HUES48 (cell line): ENCODE measurements at regions not wholly inside any gene's neighbourhood (a gene's known extent, or its start where the extent isn't known, plus 50 kb on each side); places are given as distances from the start of the nearest gene placed in this dataset.
"Not testable (repeated sequence)": the region's sequence is repeated elsewhere in the genome, so short reads cannot be mapped to it uniquely, and the experiment has no call there.

Experiments
- H3K27ac ChIP-seq: one replicate; pipeline ENCODE4 v1.7.0; 2013; ENCODE audit warnings: low read depth, low read length, inconsistent platforms
- H3K27me3 ChIP-seq: 2 replicates; pipeline ENCODE4 v1.6.1; 2013; ENCODE audit warnings: mild to moderate bottlenecking, low read length; ENCODE audit not compliant: control insufficient read depth, insufficient read depth
- H3K36me3 ChIP-seq: 2 replicates; pipeline ENCODE4 v1.6.1; 2013; ENCODE audit warnings: low read length; ENCODE audit not compliant: control insufficient read depth, insufficient read depth
- H3K4me1 ChIP-seq: 2 replicates; pipeline ENCODE4 v1.6.1; 2013; ENCODE audit warnings: mild to moderate bottlenecking, low read length; ENCODE audit not compliant: control insufficient read depth, insufficient read depth
- H3K4me3 ChIP-seq: 2 replicates; pipeline ENCODE4 v1.5.1; 2013; ENCODE audit warnings: mild to moderate bottlenecking, low read depth, low read length
- H3K9ac ChIP-seq: 2 replicates; pipeline ENCODE4 v1.6.1; 2013; ENCODE audit warnings: mild to moderate bottlenecking, low read depth, low read length, moderate library complexity
- H3K9me3 ChIP-seq: 2 replicates; pipeline ENCODE4 v1.6.1; 2013; ENCODE audit warnings: low read length; ENCODE audit not compliant: control insufficient read depth, insufficient read depth

DNA sequence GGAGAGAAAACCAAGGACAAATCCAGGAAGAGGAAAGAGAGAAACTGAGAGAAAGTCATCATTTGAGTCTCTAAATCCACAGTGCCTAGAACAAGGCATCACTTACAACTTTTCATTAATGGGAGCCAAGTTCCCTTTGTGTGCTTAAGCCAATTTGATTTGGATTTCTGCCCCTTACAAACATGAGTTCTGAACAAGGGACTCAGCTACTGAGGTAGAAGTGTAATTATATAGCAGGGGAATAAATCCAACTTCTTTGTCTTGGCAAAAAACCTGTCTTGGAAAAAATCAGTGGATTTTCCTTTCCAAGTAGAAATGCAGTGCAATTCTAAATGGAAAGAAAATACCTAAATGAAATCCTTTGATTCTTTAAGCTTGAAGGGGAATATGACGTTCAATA, 307.2 kb upstream of the CNTN3 start:
- Histone ChIP-seq H3K9ac (no peak overlapping the region), H3K4me3 (no peak overlapping the region), H3K27me3 (no peaks in the 10 kb centered on the region)

DNA sequence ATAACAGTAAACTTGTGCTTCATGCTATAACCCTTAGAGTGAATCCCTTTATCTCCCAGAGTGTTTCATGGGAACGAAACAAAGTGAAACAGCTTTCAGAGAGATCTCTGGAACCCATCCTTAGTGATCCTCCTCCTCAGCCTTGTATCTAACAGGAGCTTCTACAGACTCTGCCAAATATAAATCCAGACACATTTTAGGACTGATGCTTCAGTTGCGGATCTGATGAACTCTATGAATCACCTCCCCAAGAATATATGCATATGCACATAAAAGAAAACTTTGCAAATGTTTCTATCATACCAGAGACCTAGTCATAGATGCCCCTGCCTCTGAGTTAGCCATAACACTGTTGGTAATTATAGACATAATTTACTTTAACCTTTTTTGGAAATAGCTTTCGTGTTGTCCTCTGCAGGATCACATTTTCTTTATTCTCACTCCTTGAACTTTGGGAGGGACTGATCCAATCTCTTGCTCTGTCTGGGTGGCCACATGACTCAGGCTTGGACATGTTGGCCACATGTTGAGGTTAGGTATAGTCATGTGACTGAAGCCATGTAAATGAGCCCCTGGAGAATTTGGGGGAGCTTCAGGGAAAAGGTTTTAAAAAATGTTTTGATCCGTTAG, 306.4 kb upstream of the CNTN3 start:
- H3K9me3 ChIP-seq: no peaks in the 10 kb centered on the region
- H3K9ac ChIP-seq: no peak overlapping the region
- H3K27ac ChIP-seq: no peak overlapping the region

More for the DNA sequence above, 307.2 kb upstream of the CNTN3 start:
- Histone ChIP-seq H3K9me3 (no peaks in the 10 kb centered on the region), H3K4me1 (no peaks in the 10 kb centered on the region), H3K27ac (no peak overlapping the region), H3K36me3 (no peaks in the 10 kb centered on the region)

DNA sequence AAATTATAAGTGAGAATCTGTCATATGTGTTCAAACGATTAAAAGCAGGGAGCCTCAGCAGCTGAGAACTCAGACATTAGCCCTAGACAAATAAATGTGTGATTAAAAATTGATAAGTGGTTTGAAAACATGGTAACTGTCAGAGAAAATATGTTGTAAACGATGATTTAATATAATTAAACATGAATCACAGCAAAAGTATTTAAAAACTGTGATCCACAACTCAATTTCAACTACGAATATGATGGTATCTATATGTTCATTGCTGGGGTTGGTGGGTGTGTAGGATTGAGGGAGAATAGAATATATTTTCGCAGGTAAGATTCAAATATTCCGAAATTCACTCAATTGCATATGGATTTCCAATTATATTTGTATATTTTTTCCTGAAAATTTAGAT, 302.2 kb upstream of the CNTN3 start:
- no peak overlapping the region for H3K27ac ChIP-seq
- no peaks in the 10 kb centered on the region for H3K36me3 ChIP-seq
- H3K4me1 ChIP-seq: no peaks in the 10 kb centered on the region
- H3K9ac ChIP-seq: no peak overlapping the region
- H3K27me3 ChIP-seq: no peaks in the 10 kb centered on the region
- H3K9me3 ChIP-seq: no peaks in the 10 kb centered on the region
- H3K4me3 ChIP-seq: no peak overlapping the region

More for the DNA sequence above, 306.4 kb upstream of the CNTN3 start:
- Histone ChIP-seq H3K4me1 (no peaks in the 10 kb centered on the region), H3K36me3 (no peaks in the 10 kb centered on the region), H3K4me3 (no peak overlapping the region), H3K27me3 (no peaks in the 10 kb centered on the region)

DNA sequence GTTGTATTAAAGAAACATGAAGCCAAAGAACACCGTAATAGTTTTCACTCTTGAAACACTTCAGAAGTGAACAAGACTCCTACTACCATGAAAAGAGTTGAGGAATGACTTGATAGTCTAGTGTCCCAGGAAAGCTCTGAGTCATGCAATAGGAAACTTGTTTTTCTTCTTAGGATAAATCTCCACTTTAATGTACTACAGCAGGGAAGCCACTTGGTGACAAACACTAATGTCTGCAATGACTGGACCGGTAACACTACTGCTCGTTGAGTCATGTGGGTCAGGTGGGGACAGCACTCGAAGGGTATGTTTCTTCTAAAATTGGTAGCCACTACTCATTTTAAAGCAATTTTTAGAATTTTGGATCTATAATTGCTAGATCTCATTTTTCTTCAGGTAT, 291.7 kb upstream of the CNTN3 start:
- no peaks in the 10 kb centered on the region for H3K9me3 ChIP-seq
- H3K4me3 ChIP-seq: no peak overlapping the region
- H3K27me3 ChIP-seq: no peaks in the 10 kb centered on the region
- no peaks in the 10 kb centered on the region for H3K36me3 ChIP-seq
- H3K4me1 ChIP-seq: no peaks in the 10 kb centered on the region
- no peak overlapping the region for H3K9ac ChIP-seq
- H3K27ac ChIP-seq: no peak overlapping the region

DNA sequence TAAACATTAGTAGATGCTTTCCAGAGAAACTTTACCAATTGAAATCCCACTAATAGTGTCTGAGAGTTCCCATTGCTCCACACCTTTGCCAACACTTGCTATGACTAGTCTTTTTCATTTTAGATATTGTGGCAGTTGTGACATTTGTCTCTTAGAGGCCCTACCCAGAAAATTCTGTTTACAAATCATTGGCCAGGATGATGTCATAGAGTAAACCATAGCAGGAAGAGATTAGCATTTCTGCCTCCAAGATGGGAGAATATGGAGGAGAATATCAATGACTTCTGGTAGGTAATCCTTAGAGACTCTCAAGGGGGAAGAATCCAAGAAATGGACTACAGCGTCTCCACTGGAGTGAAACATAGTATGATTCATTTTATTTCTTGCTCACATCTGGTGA, 291.0 kb upstream of the CNTN3 start:
- Histone ChIP-seq H3K27ac (no peak overlapping the region), H3K27me3 (no peaks in the 10 kb centered on the region), H3K4me1 (no peaks in the 10 kb centered on the region), H3K9ac (no peak overlapping the region), H3K36me3 (no peaks in the 10 kb centered on the region), H3K4me3 (no peak overlapping the region), H3K9me3 (no peaks in the 10 kb centered on the region)

DNA sequence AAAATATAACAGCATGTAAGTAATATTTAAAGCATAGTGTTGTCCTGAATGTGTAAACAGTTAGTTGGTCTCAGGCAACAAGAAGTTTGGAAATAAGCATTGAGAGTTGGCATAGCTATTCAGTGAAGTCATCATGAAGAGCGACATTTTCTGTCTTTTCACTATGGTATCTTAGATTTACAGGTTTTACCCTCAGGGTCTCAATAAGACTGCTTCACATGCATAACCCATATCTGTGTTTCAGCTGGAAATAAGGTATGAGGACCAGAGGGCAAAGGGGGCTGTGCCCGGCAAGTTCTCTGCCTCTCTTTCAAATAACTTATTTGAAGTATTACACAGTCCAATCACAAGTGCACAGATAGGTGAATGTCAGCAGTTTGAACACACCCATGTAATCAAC, 290.2 kb upstream of the CNTN3 start:
- no peaks in the 10 kb centered on the region for H3K9me3 ChIP-seq
- H3K27ac ChIP-seq: no peak overlapping the region
- H3K9ac ChIP-seq: no peak overlapping the region
- no peaks in the 10 kb centered on the region for H3K27me3 ChIP-seq
- H3K4me1 ChIP-seq: no peaks in the 10 kb centered on the region
- no peaks in the 10 kb centered on the region for H3K36me3 ChIP-seq
- no peak overlapping the region for H3K4me3 ChIP-seq

DNA sequence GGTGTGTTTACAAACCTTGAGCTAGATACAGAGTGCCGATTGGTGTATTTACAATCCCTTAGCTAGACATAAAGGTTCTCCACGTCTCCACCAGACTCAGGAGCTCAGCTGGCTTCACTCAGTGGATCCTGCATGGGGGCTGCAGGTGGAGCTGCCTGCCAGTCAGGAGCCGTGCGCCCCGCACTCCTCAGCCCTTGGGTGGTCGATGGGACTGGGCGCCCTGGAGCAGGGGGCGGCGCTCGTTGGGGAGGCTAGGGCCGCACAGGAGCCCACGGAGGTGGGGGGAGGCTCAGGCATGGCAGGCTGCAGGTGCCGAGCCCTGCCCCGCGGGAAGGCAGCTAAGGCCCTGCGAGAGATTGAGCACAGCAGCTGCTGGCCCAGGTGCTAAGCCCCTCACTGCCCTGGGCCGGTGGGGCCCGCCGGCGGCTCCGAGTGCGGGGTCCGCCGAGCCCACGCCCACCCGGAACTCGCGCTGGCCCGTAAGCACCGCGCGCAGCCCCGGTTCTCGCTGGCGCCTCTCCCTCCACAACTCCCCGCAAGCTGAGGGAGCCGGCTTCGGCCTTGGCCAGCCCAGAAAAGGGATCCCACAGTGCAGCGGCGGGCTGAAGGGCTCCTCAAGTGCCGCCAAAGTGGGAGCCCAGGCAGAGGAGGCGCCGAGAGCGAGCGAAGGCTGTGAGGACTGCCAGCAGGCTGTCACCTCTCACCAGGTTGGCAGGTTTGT, 285.5 kb upstream of the CNTN3 start:
- H3K27ac ChIP-seq, H3K9ac ChIP-seq, H3K27me3 ChIP-seq, H3K9me3 ChIP-seq, H3K4me3 ChIP-seq, H3K4me1 ChIP-seq, H3K36me3 ChIP-seq: not testable (repeated sequence)

DNA sequence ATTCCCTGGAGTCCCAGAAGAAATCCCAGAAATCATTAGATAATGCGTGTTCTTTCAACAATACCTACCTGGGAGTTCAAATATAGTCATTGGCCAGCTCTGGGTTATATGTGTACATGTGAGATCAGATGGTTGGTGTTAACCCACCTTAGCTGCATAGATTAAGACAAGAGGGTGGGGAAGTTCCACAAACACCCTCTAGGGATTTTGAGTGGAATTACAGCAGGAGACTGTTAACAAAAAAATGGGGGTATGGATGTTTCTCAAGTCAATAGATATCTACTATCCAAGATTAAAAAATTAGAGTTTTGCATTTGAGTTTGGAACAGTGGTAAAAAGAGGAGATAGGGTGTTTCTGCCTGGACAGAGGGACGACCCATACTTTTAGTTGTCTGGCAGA, 282.5 kb upstream of the CNTN3 start:
- Histone ChIP-seq H3K9me3 (no peaks in the 10 kb centered on the region), H3K4me3 (no peak overlapping the region), H3K4me1 (no peaks in the 10 kb centered on the region), H3K27ac (no peak overlapping the region), H3K36me3 (no peaks in the 10 kb centered on the region), H3K9ac (no peak overlapping the region), H3K27me3 (no peaks in the 10 kb centered on the region)

DNA sequence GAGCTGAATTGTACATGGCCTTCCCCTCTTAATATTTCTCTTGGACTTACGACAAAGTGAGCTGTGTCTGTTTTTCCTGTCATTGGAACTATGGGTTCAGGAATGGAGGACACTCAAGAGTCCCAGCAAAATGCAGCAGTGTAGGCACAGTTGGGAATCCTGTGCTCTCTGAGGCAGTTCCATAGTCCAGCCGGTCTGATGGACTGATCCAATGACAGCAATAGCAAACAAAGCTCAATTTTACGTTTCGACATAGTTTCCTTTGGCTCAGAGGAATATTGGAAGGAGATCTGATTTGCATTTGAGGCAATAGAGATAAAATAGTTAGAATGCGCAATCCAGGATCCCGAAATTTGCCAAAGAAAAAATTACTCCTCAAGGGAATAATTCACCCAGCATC, 276.9 kb upstream of the CNTN3 start:
- Histone ChIP-seq H3K9ac (no peak overlapping the region), H3K4me1 (no peaks in the 10 kb centered on the region), H3K9me3 (no peaks in the 10 kb centered on the region), H3K27ac (no peak overlapping the region), H3K36me3 (no peaks in the 10 kb centered on the region), H3K27me3 (no peaks in the 10 kb centered on the region), H3K4me3 (no peak overlapping the region)

DNA sequence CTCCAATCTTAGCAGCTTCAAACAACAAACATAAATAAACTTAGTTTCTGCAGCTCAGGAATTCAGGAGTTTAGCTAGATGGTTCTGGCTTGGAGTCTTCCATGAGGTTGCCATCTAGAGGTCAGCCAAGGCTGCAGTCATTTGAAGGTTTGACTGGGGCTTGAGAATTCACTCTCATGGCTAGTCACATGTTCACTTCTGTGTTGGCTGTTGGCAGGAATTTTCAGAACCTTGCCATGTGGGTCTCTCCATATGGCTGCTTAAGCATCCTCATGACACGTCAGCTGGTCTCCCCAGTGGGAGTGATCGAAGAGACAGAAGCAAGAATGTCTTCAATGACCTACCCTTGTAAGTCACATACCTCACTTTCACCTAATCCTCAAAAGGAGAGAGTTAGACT, 269.2 kb upstream of the CNTN3 start:
- no peaks in the 10 kb centered on the region for H3K27me3 ChIP-seq
- H3K9ac ChIP-seq: no peak overlapping the region
- H3K9me3 ChIP-seq: no peaks in the 10 kb centered on the region
- H3K4me3 ChIP-seq: no peak overlapping the region
- no peaks in the 10 kb centered on the region for H3K36me3 ChIP-seq
- H3K4me1 ChIP-seq: no peaks in the 10 kb centered on the region
- no peak overlapping the region for H3K27ac ChIP-seq

DNA sequence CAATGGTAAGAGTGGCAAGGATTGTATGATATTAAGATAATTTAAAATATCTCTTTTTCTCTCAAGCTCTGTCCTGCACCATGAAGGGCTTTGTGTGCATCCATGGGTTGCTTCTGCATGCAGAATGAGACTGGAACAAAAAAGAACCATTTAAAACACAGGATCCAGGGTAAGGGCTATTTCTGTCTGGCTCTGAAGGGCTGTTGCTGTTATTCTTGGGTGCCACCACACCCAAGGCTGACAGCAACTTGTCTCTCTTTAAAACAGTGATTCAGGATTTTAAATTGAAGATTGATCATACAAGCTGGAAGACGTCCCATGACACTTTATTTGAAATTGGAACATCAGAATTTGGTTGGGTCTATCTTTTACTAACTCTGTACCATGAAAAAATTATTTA, 268.8 kb upstream of the CNTN3 start:
- no peaks in the 10 kb centered on the region for H3K4me1 ChIP-seq
- H3K27me3 ChIP-seq: no peaks in the 10 kb centered on the region
- H3K9ac ChIP-seq: no peak overlapping the region
- no peak overlapping the region for H3K27ac ChIP-seq
- no peaks in the 10 kb centered on the region for H3K36me3 ChIP-seq
- no peaks in the 10 kb centered on the region for H3K9me3 ChIP-seq
- H3K4me3 ChIP-seq: no peak overlapping the region
